NCI-H345 (cell line): ENCODE measurements at regions not wholly inside any gene's neighbourhood (a gene's known extent, or its start where the extent isn't known, plus 50 kb on each side); places are given as distances from the start of the nearest gene placed in this dataset.
A peak's percentile ranks its signal among the peaks of the same experiment; 100 is the strongest.
"Not testable (repeated sequence)": the region's sequence is repeated elsewhere in the genome, so short reads cannot be mapped to it uniquely, and the experiment has no call there.

Source experiments
- DNase-seq: peaks from one replicate; lab custom pipeline; 2025; lab: John Stamatoyannopoulos, UW

DNA sequence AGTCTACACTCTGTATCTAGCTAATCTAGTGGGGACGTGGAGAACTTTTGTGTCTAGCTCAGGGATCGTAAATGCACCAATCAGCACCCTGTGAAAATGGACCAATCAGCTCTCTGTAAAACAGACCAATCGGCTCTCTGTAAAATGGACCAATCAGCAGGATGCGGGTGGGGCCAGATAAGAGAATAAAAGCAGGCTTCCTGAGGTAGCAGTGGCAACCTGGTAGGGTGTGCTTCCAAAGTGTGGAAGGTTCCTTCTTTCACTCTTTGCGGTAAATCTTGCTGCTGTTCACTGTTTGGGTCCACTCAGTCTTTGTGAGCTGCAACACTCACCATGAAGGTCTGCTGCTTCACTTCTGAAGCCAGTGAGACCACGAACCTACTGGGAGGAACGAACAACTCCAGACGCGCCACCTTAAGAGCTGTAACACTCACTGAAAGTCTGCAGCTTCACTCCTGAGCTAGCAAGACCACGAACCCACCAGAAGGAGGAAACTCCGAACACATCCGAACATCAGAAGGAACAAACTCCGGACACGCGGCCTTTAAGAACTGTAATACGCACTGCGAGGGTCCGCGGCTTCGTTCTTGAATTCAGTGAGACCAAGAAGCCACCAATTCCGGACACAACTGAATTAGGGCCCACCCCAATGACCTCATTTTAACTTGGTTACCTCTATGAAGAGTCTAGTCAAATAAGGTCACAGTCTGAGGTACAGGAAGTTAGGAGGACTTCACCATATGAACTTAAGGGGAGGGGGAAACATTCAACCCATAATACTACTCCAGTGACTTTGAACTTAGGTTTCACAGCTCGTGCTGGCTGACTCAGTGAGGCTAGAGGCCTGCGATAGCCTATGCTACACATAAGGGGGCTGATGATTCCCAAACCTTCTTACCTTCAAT lies 59.8 kb upstream of the LPGAT1 start:
- DNase-seq: not testable (repeated sequence)

DNA sequence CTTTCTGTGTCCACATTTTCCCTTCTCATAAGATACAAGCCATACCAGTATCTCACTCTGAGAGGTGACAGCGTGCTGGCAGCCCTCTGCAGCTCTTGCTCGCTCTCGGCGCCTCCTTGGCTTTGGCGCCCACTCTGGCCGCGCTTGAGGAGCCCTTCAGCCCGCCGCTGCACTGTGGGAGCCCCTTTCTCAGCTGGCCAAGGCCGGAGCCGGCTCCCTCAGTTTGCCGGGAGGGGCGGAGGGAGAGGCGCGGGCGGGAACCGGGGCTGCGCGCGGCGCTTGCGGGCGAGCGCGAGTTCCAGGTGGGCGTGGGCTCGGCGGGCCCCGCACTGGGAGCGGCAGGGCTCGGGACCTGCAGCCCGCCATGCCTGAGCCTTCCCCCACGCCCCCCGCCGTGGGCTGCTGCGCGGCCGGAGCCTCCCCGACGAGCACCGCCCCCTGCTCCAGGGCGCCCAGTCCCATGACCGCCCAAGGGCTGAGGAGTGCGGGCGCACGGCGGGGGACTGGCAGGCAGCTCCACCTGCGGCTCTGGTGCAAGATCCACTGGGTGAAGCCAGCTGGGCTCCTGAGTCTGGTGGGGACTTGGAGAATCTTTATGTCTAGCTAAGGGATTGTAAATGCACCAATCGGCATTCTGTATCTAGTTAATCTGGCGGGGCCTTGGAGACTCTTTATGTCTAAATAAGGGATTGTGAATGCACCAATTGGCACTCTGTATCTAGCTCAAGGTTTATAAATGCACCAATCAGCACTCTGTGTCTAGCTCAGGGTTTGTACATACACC lies 58.9 kb upstream of the LPGAT1 start:
- not testable (repeated sequence) for DNase-seq

- DNase-seq: no peak
Observed at GRCh38 chr1:211886551-211886950, 56.0 kb upstream of the LPGAT1 start.

- DNase-seq: peak; percentile 4
Observed at GRCh38 chr1:211885747-211886522, 55.4 kb upstream of the LPGAT1 start.

GRCh38 chr1:211882381-211883004 lies 51.9 kb upstream of the LPGAT1 start:
- no peak for DNase-seq
